GM19328 (cell line): ENCODE measurements at regions not wholly inside any gene's neighbourhood (a gene's known extent, or its start where the extent isn't known, plus 50 kb on each side); places are given as distances from the start of the nearest gene placed in this dataset.
"Not testable (repeated sequence)": the region's sequence is repeated elsewhere in the genome, so short reads cannot be mapped to it uniquely, and the experiment has no call there.

Source experiments
- ATAC-seq: cut with Tn5 transposase; IDR thresholded peaks from one replicate; pipeline ENCODE4 v1.9.1; 2021; ENCODE audit warnings: mild to moderate bottlenecking, moderate library complexity; ENCODE audit not compliant: unreplicated experiment

GRCh38 chr14:89661392-89661791 lies 244.4 kb upstream of the FOXN3 start:
- no peak for ATAC-seq

GRCh38 chr14:89660625-89661233 lies 243.7 kb upstream of the FOXN3 start:
- ATAC-seq, result not testable (repeated sequence)

DNA sequence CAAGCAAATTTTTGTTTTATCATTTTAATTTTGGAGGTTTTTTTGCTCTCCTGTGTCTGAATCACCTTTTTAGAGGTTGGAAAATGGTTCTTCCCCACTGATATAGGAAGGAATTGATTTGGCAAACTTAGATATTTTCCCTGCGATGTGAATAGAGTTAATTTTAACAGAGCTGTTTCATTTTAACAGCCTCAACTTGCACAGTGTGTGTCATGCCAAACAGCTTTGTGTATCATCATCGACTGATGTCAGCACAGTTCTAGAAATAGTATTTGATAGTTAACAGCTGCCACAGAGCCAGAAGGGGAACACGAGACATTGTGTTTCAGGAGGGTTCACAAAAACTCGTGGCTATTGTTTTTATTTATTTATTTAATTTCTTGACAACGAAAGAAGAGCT lies 243.1 kb upstream of the FOXN3 start:
- no peak for ATAC-seq

- no peak for ATAC-seq
These were observed 242.1 kb upstream of the FOXN3 start for GRCh38 chr14:89658977-89659670.

DNA sequence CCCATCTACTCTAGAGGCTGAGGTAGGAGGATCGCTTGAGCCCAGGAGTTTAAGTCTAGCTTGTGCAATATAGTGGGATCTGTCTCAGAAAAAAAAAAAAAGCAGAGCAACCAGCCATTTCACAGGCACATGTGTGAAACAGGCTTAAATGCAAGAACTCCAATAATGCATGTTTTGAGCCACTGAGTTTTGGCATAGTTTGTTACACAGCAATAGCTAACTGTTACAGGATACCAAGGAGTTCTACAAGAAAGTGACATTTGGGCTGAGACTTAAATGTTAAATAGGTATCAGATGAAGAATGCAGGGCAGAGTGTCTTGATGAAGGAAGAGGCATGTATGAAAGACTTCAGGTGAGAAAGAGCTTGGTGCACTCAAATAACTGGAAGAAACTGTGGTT lies 240.0 kb upstream of the FOXN3 start:
- ATAC-seq, result no peak

- ATAC-seq, result no peak
These were observed 238.0 kb upstream of the FOXN3 start for GRCh38 chr14:89654998-89655397.

DNA sequence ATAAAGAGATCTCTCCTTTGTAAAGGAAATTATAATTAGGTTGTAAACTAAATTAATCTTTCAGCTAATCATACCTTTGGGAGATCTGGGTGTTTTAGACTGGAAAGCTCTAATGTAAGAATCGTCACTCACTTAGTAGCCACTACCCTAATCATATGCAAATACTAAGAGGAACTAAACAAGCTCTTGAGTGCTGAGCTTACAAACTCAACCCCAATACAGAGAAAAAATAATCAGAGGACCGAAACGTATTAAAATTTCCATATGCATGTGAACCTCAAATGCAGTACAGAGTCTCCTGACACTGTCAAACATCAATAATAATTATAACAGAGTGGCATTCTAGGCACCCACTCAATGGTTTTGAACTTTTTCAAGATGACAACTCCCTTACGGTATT lies 235.3 kb upstream of the FOXN3 start:
- ATAC-seq, result no peak

- no peak for ATAC-seq
These were observed 234.8 kb upstream of the FOXN3 start for GRCh38 chr14:89651805-89652204.

DNA sequence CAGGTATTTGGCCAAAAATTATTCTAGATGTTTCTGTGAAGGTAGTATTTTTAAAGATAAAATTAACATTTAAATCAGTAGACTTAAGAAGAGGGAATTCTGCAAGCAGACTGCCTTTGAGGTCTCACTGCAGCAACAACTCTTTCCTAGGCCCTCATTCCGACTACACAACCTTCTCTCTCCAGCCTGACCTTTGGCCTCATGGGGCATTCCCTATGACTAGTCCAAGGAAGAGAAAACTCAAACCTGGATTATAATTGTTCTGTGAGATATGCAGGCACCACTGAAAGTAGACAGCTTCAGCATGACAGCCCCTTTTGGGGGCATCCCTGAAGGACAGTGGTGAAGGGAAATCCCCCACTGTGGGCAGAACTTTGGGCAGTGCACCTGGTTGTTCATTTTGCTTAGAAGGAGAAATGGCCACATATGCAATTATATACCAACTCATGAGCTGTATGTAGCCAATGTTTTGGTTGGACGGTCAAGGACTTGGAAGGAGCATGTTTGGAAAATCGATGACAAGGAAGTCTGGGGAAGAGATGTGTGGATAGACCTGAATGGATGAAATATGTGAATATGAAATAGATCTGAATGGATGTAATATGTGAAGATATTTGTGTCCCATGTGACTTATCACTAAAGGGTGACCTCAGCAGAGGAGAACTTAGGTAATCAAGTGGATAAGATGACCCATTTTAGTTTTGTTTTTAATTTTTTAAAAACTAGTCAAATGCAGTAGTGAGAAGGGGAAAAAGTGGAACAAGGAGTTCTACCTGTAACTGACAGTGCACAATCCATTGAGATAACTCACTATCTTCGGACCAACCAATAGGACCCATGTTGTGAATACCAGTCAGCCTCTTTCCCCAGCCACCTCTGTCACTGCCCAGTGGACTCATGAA lies 233.3 kb upstream of the FOXN3 start:
- no peak for ATAC-seq

DNA sequence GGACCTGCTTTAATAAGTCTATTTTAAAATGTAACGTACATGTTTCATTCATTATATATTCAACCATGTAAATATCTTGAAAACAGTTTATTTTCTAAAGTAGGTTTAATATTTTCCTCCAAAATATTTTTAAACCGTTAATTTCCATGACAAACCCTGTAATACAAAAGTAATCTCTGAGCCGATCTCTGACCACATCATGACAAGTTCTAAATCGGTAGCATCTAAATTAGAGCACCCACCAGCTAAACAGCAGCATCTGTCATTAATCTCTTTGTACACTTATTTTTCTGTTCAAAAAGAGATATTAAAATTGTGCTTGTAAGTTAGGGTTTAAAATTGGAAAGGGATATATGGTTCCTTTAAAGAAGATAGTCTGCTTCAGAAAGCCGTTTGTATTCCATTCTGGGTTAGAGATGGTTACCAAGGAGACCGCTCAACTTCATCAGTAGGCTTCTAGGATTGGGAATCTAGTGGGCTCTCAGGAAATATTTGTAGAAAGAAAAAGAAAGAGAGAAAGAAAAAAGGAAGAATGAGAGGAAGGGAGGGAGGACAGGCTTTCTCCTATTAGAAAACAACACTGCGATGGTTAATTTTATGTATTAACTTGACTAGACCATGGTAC lies 232.5 kb upstream of the FOXN3 start:
- ATAC-seq, result no peak

DNA sequence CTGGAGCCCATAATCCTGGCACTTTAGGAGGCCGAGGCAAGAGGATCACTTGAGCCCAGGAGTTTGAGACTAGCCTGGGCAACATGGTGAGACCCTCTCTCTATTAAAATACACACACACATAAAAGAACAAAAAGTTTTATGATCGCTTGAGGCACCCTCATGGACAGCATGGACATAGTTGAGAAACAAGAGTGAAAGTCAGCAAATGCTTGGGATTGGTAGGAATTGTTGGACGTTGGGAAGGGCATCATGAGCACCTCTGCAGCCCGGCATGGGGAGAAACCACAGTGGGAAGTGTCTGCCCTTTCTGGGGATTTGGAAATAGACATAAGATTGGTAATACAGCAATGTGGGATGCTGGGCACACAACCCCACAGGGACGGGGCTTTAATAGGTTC lies 231.9 kb upstream of the FOXN3 start:
- ATAC-seq, result no peak

DNA sequence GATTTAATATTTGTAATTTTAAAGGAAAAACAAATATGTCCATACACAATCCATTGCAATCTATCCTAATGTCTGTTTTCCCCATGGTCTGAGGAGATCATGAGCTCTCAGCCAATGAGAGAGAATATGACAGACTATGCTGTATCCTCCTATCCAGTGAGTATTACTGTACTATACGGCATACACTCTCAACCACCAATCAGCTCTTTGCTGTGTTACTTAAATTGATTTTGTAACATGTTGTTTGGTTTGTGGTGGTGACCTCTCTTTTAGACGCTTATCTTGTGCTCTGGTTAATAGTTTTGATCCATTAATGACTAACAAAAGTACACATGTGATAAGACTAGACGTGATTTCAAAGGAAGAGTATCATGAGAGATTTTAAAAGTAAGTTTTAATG lies 231.5 kb upstream of the FOXN3 start:
- no peak for ATAC-seq

GRCh38 chr14:89646971-89647370 lies 229.9 kb upstream of the FOXN3 start:
- no peak for ATAC-seq

- ATAC-seq, result no peak
These were observed 227.6 kb upstream of the FOXN3 start for GRCh38 chr14:89644641-89645040.

DNA sequence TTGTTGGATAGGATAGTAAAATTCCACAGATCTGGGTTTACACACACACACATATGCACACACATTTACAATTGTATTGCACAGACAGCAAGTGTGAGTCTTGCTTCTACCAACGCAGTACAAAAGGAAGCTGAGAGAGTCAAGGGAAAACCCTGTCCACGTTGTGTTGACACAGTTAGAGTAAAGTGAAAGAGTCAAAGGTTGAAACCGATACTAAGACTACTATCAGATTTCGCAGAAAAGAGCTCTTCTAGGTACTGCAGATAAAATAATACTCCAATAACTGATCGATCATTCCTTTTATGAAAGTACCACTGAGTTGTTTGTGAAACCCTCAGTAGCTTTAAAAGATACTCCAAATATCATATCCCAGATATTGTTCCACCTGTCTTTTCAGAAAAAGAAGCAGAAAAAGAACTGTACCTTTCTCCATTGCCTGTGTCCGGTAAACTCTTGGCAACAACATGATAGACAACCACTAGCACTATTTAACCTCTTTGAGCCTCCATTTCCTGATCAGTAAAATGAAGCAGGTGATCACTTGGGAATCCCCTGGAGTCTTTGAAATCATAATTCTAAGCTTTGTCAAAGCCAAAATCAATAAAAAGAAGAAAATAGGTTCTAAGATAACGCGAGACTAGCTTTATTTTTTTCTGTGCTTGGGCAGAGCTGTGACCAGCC lies 224.6 kb upstream of the FOXN3 start:
- peak; percentile 89 for ATAC-seq

DNA sequence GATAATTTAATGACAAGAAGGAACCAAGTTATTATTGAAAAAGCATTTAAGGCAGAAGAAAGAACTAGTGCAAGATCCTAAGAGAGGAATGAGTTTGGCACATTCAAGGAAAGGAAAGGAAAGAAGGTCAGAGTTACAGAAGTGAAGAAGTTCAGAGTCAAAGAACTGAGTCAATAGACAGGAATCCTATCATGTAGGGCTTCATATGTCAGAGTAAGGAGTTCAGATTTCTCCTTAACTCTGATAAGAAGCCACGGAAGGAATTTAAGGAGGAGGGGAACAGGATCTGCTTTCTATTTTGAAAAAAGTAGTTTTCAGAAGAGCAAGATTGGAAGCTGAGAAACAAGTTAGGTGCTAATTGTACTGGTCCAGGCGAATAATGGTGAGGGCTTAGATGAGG lies 223.1 kb upstream of the FOXN3 start:
- ATAC-seq, result no peak

GRCh38 chr14:89639687-89640086 lies 222.7 kb upstream of the FOXN3 start:
- no peak for ATAC-seq

GRCh38 chr14:89638891-89639290 lies 221.9 kb upstream of the FOXN3 start:
- ATAC-seq, result no peak

- ATAC-seq, result no peak
These were observed 220.5 kb upstream of the FOXN3 start for GRCh38 chr14:89637581-89637980.

- ATAC-seq, result no peak
These were observed 218.6 kb upstream of the FOXN3 start for GRCh38 chr14:89635615-89636014.

DNA sequence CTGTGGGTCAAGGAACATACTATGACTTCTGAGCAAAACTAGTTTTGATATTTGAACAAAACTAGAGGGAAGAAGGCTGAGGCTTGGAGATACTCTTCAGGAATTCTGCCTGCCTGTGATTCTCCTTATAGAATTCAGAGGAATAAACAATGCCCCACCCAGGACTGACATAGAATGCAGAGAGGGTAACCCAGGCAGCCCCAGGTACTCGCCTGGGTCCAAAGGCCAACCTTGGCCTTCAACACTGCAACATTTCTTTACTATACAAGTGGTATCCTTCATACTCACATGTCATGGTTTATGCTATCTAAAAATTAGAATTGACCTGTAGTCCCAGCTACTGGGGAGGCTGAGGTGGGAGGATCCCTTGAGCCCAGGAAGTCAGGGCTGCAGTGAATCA lies 217.0 kb upstream of the FOXN3 start:
- ATAC-seq, result no peak
